Kidney epithelial cell (primary cell): ENCODE measurements at regions not wholly inside any gene's neighbourhood (a gene's known extent, or its start where the extent isn't known, plus 50 kb on each side); places are given as distances from the start of the nearest gene placed in this dataset.
A peak's percentile ranks its signal among the peaks of the same experiment; 100 is the strongest.

ENCODE experiments used
- DNase-seq: peaks from one replicate; pipeline ENCODE4 v3.0.0-alpha.2; 2010; ENCODE audit warnings: low read depth
- H3K27me3 ChIP-seq: 2 replicates; pipeline ENCODE4 v1.6.0; 2011; ENCODE audit warnings: low read length; ENCODE audit not compliant: control insufficient read depth, insufficient read depth
- H3K36me3 ChIP-seq: 2 replicates; pipeline ENCODE4 v1.5.1; 2011; ENCODE audit warnings: low read length; ENCODE audit not compliant: control insufficient read depth, insufficient read depth
- H3K4me3 ChIP-seq: 2 replicates; pipeline ENCODE4 v1.5.1; 2011; ENCODE audit warnings: low read depth, mild to moderate bottlenecking, control low read depth, low read length
- CTCF ChIP-seq: IDR thresholded peaks from 2 replicates; pipeline ENCODE4 v1.5.1; 2011; ENCODE audit warnings: mild to moderate bottlenecking, moderate library complexity, low read length, control low read depth, inconsistent platforms; ENCODE audit not compliant: insufficient read depth, poor library complexity, severe bottlenecking

GRCh38 chr3:877001-877400 is 215.8 kb upstream of the CNTN6 start:
- Histone ChIP-seq H3K4me3 (no peak overlapping the region), H3K36me3 (no peaks in the 10 kb centered on the region), H3K27me3 (no peaks in the 10 kb centered on the region)
- no peak for TF ChIP-seq CTCF
- DNase-seq: no peak

GRCh38 chr3:878746-879145 is 214.1 kb upstream of the CNTN6 start:
- Histone ChIP-seq H3K36me3 (no peaks in the 10 kb centered on the region), H3K27me3 (no peaks in the 10 kb centered on the region), H3K4me3 (no peak overlapping the region)
- TF ChIP-seq CTCF: no peak
- DNase-seq: no peak

GRCh38 chr3:880371-880770 is 212.5 kb upstream of the CNTN6 start:
- no peaks in the 10 kb centered on the region for H3K27me3 ChIP-seq
- H3K36me3 ChIP-seq: no peaks in the 10 kb centered on the region
- no peak for TF ChIP-seq CTCF
- DNase-seq: no peak
- H3K4me3 ChIP-seq: no peak overlapping the region

- Histone ChIP-seq H3K36me3 (no peaks in the 10 kb centered on the region), H3K4me3 (no peak overlapping the region), H3K27me3 (no peaks in the 10 kb centered on the region)
- peak; percentile 25 for DNase-seq
- no peak for TF ChIP-seq CTCF
These were observed 210.3 kb upstream of the CNTN6 start for GRCh38 chr3:882533-882932.

- Histone ChIP-seq H3K36me3 (no peaks in the 10 kb centered on the region), H3K4me3 (no peak overlapping the region), H3K27me3 (no peaks in the 10 kb centered on the region)
- peak; percentile 29 for TF ChIP-seq CTCF
- DNase-seq: no peak
These were observed 190.7 kb upstream of the CNTN6 start for GRCh38 chr3:901953-902778.

- Histone ChIP-seq H3K27me3 (no peaks in the 10 kb centered on the region), H3K36me3 (no peaks in the 10 kb centered on the region), H3K4me3 (no peak overlapping the region)
- TF ChIP-seq CTCF: no peak
- DNase-seq: no peak
These were observed 187.6 kb upstream of the CNTN6 start for GRCh38 chr3:905217-905616.
